ENCODE measurements at regions not wholly inside any gene's neighbourhood (a gene's known extent, or its start where the extent isn't known, plus 50 kb on each side); places are given as distances from the start of the nearest gene placed in this dataset.

DNA sequence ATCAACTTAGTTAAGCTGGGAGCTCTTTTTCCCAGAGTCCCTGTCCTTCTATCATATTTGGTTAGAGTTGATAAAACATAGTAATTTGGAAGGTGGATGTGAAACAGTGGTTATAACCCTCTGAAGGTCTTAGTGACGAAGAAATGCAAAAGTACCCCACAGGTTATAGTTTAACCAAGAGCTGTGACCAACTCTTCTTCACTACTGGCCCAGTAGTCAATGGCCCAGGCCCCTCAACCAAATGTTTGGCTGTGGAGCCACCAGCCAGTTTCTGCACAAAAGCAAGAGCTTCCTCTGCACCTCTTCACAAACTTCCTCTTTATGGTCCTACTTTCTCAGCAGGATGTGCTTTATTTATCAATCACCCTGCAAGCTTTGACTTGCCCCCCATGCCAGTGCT is 132.6 kb downstream of the BMP4 start:
- Mint-ChIP-seq H3K4me1 (no peaks in the 10 kb centered on the region), H3K4me3 (no peak overlapping the region), H3K27ac (no peak overlapping the region), H3K9me3 (no peaks in the 10 kb centered on the region), H3K27me3 (ENCODE audit: insufficient read depth, low read depth, poor library complexity) (no peaks in the 10 kb centered on the region), H3K36me3 (ENCODE audit: low read depth) (no peaks in the 10 kb centered on the region)
- Histone ChIP-seq H3K4me2 (no peak overlapping the region), H3K36me3 (ENCODE audit: insufficient read depth) (no peaks in the 10 kb centered on the region), H3K27ac (ENCODE audit: low read depth) (no peak overlapping the region), H3K9me2 (ENCODE audit: insufficient read depth) (no peaks in the 10 kb centered on the region; the same call in 1 of the 2 replicates), H4K20me1 (replicated peaks; ENCODE audit: insufficient read depth) (no peaks in the 10 kb centered on the region), H3K79me2 (replicated peaks; ENCODE audit: insufficient read depth) (no peaks in the 10 kb centered on the region), H2AFZ (no peak overlapping the region), H3K4me3 (no peak overlapping the region), H3K4me1 (ENCODE audit: insufficient read depth) (no peaks in the 10 kb centered on the region), H3F3A (replicated peaks; ENCODE audit: low read depth) (no peaks in the 10 kb centered on the region), H3K27me3 (ENCODE audit: insufficient read depth) (no peaks in the 10 kb centered on the region)
- DNase-seq (ENCODE audit: low spot score) (no peak), ATAC-seq (no peak)
- TF ChIP-seq NANOG (IDR thresholded peaks at IDR 0.05; ENCODE audit: borderline replicate concordance) = no peak
- no peak for TF ChIP-seq ZNF114 (CRISPR knock-in tag; IDR thresholded peaks at IDR 0.05)
- TF ChIP-seq CTCF (conservative IDR thresholded peaks at IDR 0.05; ENCODE audit: low read depth in 2 of 2) = no peak
- no peak for TF ChIP-seq STAT1 (IDR thresholded peaks at IDR 0.05; ENCODE audit: unreplicated experiment)
- no peak for TF ChIP-seq ZNF331 (CRISPR knock-in tag; IDR thresholded peaks at IDR 0.05; ENCODE audit: low read depth)
- no peak for TF ChIP-seq JUNB (IDR thresholded peaks at IDR 0.05; ENCODE audit: unreplicated experiment)
- TF ChIP-seq ETS1 (IDR thresholded peaks at IDR 0.05) = no peak
- no peak for TF ChIP-seq EZH2phosphoT487 (IDR thresholded peaks at IDR 0.05; ENCODE audit: unreplicated experiment)
- no peak for TF ChIP-seq EZH2 (IDR thresholded peaks at IDR 0.05; ENCODE audit: low read depth, unreplicated experiment)
- TF ChIP-seq, protein P1, sequence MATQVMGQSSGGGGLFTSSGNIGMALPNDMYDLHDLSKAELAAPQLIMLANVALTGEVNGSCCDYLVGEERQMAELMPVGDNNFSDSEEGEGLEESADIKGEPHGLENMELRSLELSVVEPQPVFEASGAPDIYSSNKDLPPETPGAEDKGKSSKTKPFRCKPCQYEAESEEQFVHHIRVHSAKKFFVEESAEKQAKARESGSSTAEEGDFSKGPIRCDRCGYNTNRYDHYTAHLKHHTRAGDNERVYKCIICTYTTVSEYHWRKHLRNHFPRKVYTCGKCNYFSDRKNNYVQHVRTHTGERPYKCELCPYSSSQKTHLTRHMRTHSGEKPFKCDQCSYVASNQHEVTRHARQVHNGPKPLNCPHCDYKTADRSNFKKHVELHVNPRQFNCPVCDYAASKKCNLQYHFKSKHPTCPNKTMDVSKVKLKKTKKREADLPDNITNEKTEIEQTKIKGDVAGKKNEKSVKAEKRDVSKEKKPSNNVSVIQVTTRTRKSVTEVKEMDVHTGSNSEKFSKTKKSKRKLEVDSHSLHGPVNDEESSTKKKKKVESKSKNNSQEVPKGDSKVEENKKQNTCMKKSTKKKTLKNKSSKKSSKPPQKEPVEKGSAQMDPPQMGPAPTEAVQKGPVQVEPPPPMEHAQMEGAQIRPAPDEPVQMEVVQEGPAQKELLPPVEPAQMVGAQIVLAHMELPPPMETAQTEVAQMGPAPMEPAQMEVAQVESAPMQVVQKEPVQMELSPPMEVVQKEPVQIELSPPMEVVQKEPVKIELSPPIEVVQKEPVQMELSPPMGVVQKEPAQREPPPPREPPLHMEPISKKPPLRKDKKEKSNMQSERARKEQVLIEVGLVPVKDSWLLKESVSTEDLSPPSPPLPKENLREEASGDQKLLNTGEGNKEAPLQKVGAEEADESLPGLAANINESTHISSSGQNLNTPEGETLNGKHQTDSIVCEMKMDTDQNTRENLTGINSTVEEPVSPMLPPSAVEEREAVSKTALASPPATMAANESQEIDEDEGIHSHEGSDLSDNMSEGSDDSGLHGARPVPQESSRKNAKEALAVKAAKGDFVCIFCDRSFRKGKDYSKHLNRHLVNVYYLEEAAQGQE (IDR thresholded peaks at IDR 0.05; ENCODE audit: unreplicated experiment) = no peak
- TF ChIP-seq CREB1 (CRISPR knock-in tag; IDR thresholded peaks at IDR 0.05; ENCODE audit: low read depth) = no peak
- no peak for TF ChIP-seq POLR2AphosphoS5 (IDR thresholded peaks at IDR 0.05; ENCODE audit: low read depth)
- no peak for TF ChIP-seq ZNF462 (CRISPR knock-in tag; IDR thresholded peaks at IDR 0.05)

Measured in GM23338 (cell line).